KOPT-K1 (cell line): ENCODE measurements at regions not wholly inside any gene's neighbourhood (a gene's known extent, or its start where the extent isn't known, plus 50 kb on each side); places are given as distances from the start of the nearest gene placed in this dataset.

ENCODE experiments used
- H3K27ac ChIP-seq: fragments of 200-600 bp; sonication (generic); 2 replicates; pipeline ENCODE4 v1.5.1; 2016; ENCODE audit warnings: antibody characterized with exemption, mild to moderate bottlenecking, low read depth, low read length; ENCODE audit not compliant: poor library complexity, severe bottlenecking
- H3K36me3 ChIP-seq: fragments of 200-600 bp; sonication (generic); 2 replicates; pipeline ENCODE4 v1.5.1; 2017; ENCODE audit warnings: antibody characterized with exemption, mild to moderate bottlenecking, low read length, moderate library complexity; ENCODE audit not compliant: insufficient read depth
- H3K9me3 ChIP-seq: fragments of 200-600 bp; sonication (generic); 2 replicates; pipeline ENCODE4 v1.5.1; 2017; ENCODE audit warnings: antibody characterized with exemption, low read length, mild to moderate bottlenecking; ENCODE audit not compliant: insufficient read depth, poor library complexity, severe bottlenecking

DNA sequence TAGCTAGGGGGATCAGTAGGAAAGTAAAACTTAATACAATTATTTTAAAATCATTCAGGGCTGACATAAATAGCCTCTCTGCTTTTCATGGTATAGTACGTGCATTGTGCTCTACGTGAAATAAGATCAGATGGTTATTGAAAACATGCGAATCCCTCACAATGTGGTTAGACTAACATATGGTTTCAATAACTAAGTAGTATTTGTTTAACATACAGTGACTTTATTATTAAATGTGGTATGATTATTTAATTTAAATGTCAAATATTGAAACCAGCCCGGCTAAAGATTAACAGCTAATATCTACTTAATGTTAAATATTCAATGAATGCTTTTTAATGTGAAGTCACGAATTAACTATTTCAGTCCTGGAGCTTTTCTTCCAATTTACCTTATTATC is 473.9 kb upstream of the THBS1 start:
- H3K36me3 ChIP-seq: no peaks in the 10 kb centered on the region
- H3K9me3 ChIP-seq: no peaks in the 10 kb centered on the region
- no peak overlapping the region for H3K27ac ChIP-seq

DNA sequence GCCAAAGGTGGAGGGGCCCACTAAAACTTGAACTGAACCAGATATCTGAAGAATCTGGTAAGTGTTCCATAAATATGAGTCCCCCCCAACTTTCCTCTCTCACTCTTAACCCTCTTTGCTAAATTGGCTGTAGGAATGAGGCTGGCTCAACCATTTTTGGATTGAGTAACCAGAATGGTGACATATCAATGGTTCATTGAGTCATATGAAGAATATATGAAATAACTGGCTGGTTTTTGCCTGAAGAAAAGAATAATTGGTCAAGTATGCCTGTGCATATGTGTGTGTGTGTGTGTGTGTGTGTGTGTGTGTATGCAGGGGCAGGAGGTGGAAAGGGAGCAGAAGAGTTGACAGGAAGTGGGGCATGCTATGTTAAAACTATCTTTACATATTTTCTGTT is 472.9 kb upstream of the THBS1 start:
- Histone ChIP-seq H3K9me3 (no peaks in the 10 kb centered on the region), H3K36me3 (no peaks in the 10 kb centered on the region), H3K27ac (no peak overlapping the region)

DNA sequence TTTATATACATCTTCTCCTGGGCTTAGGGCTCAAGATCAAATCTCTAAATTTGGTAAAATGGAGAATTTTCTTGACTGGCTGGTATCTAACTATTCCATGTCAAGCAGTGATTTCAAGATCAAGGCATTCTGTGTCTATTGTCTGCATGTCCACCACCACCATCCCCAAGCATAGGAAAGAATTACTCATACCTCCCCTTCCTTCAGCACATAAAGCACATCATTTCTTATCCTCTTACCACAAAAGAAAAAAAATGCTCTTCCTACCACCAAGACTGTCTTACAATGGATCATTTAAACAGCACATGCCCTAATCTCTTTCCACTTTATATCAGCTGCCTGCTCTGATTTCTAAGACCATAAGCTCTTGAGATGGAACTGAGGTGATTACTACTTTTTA is 470.5 kb upstream of the THBS1 start:
- no peaks in the 10 kb centered on the region for H3K9me3 ChIP-seq
- no peaks in the 10 kb centered on the region for H3K36me3 ChIP-seq
- H3K27ac ChIP-seq: no peak overlapping the region

GRCh38 chr15:39110746-39111145 is 470.1 kb upstream of the THBS1 start:
- Histone ChIP-seq H3K27ac (no peak overlapping the region), H3K36me3 (no peaks in the 10 kb centered on the region), H3K9me3 (no peaks in the 10 kb centered on the region)

- Histone ChIP-seq H3K27ac (no peak overlapping the region), H3K9me3 (peaks cover 9% of the 10 kb centered on the region), H3K36me3 (no peaks in the 10 kb centered on the region)
These were observed 467.1 kb upstream of the THBS1 start for GRCh38 chr15:39113741-39114140.

- no peak overlapping the region for H3K27ac ChIP-seq
- no peaks in the 10 kb centered on the region for H3K36me3 ChIP-seq
These were observed 466.0 kb upstream of the THBS1 start for GRCh38 chr15:39114690-39115378.

GRCh38 chr15:39115379-39116057 is 465.4 kb upstream of the THBS1 start:
- H3K36me3 ChIP-seq: no peaks in the 10 kb centered on the region

More at GRCh38 chr15:39114690-39115378, 466.0 kb upstream of the THBS1 start:
- H3K9me3 ChIP-seq: peaks cover 9% of the 10 kb centered on the region

DNA sequence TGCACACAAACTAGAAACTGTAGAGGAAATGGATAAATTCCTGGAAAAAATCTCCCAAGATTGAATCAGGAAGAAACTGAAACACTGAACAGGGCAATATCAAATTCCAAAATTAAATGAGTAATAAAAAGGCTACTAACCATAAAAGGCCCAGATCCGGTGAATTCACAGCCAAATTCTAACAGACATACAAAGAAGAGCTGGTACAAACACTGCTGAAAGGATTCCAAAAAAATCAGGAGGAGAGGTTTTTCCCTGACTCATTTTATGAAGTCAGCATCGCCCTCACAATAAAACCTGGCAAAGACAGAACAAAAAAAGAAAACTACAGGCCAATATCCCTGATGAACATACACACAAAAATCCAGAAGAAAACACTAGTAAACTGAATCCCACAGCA is 462.4 kb upstream of the THBS1 start:
- no peaks in the 10 kb centered on the region for H3K36me3 ChIP-seq
- peaks cover 9% of the 10 kb centered on the region for H3K9me3 ChIP-seq
- H3K27ac ChIP-seq: no peak overlapping the region

More at GRCh38 chr15:39115379-39116057, 465.4 kb upstream of the THBS1 start:
- H3K9me3 ChIP-seq: peaks cover 9% of the 10 kb centered on the region
- H3K27ac ChIP-seq: no peak overlapping the region

DNA sequence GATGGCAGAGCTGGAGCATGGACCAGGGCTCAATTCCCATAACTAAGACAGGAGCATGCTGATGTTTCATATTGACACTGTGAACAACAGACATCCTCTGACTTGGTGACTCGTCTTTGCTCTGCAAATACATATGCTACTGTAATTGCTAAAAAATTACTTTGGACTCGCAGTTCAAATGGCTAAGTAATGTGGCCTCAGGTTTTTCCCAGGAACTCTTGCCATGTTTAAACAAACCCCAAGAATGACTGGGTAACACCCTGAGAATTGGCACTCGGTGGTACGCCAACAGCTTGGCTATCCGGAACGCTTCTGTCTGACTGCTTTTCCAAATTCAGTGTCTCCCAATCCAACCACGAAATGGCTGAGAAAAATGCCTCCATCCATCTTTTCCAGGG is 456.7 kb upstream of the THBS1 start:
- Histone ChIP-seq H3K27ac (no peak overlapping the region), H3K9me3 (no peaks in the 10 kb centered on the region)

GRCh38 chr15:39124553-39125171 is 456.2 kb upstream of the THBS1 start:
- Histone ChIP-seq H3K27ac (no peak overlapping the region), H3K9me3 (no peaks in the 10 kb centered on the region), H3K36me3 (no peaks in the 10 kb centered on the region)

More for the DNA sequence above, 456.7 kb upstream of the THBS1 start:
- no peaks in the 10 kb centered on the region for H3K36me3 ChIP-seq

- Histone ChIP-seq H3K9me3 (no peaks in the 10 kb centered on the region), H3K36me3 (no peaks in the 10 kb centered on the region), H3K27ac (no peak overlapping the region)
These were observed 455.7 kb upstream of the THBS1 start for GRCh38 chr15:39125226-39125625.

DNA sequence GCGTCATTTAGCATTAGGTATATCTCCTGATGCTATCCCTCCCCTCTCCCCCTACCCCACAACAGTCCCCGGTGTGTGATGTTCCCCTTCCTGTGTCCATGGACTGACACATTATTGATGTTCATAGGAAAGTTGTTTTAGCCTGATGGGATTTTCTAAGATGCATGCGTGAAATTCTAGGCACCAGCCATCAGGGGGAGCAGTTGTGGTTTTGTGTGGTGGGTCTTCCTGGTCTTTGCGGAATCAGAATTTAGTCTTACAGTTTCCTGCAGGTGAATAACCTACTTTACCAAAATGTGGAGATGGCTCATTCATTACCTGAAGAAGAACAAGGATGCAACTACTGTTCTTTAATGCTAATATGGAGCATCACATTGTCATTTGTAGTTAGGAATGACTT is 455.0 kb upstream of the THBS1 start:
- Histone ChIP-seq H3K27ac (no peak overlapping the region), H3K36me3 (no peaks in the 10 kb centered on the region), H3K9me3 (no peaks in the 10 kb centered on the region)

DNA sequence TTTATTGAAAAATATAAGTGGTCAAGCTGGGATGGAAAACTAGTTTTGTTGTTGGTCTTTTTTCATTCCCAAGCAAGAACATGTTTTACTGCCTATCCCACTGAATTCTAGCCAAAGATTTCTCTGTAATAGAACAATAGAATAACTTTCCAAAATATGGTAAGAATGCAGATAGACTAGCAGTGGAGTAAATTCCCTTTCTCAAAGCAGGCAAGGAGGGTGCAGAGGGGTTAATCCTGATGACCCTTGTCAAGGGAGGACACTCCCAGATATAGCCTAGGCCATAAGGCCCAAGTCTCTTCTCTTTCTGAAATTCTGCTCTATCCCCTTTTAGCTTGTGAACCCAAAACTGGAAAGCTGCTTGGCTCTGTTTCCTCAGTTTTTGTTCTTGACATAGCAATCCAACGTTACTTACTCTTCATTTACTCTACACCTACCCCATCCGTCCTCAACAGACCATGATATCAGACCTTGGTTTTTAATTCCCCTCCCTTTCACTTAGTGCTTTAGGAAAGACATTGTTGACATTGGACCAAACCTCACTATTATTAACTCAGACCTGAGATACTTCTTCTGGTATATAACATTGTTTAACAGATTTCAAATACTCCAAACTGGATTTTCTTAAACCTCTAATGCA is 453.6 kb upstream of the THBS1 start:
- Histone ChIP-seq H3K27ac (no peak overlapping the region), H3K9me3 (no peaks in the 10 kb centered on the region), H3K36me3 (no peaks in the 10 kb centered on the region)

DNA sequence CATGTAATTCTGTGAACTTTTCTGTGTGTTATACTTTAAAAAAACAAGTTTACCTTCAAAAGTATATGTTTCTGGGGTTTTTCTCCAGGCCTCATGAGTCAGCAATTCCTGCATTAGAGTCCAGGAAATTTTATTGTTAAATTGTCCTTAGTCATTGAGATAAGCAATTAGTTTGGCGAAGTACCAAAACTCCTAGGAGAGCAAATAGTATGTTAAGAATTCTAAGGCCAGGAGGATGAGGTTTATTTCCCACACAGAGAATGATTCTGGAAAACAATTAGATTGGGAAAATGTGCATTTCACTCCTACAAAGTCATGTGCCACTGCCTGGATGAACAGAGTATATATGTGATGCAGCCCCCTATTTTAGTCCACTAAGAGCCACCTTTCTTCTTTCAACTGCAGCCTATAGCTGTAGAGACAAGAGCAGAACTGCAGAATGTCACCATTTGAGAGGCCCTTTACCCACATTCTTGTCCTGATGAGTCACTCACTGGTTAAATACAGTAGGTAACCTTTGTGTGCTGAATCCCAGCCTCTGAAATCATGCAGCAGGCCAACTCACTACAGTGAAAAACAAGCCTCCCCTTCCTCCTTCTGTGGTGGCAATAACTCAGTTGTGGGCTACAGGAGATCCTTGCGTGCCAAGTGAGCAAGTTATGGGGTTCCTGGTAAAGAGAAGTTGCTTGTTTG is 452.8 kb upstream of the THBS1 start:
- H3K9me3 ChIP-seq: no peaks in the 10 kb centered on the region
- no peaks in the 10 kb centered on the region for H3K36me3 ChIP-seq
- H3K27ac ChIP-seq: no peak overlapping the region

DNA sequence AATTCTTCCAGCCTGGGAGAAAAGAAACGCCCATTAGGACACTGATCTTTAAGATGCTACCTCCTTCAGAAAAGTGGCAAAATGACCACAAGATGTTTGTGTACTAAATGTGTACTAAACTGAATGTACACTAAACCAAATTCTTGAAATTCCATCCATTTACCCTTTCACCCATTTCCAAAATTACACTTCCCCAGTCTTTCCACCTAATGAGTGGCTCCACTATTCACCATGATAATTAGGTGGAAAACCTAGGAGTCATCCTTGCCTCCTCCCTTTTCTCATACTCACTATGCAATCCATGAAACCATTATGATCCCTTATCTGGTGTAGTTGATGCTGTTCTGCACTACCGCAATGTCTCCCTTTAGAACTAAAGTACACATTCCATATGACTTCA is 452.1 kb upstream of the THBS1 start:
- H3K36me3 ChIP-seq: no peaks in the 10 kb centered on the region
- H3K9me3 ChIP-seq: no peaks in the 10 kb centered on the region
- H3K27ac ChIP-seq: no peak overlapping the region
